K562 (cell line): ENCODE measurements at regions not wholly inside any gene's neighbourhood (a gene's known extent, or its start where the extent isn't known, plus 50 kb on each side); places are given as distances from the start of the nearest gene placed in this dataset.

Experiments
- ATAC-seq: fragments of 200-7000 bp; cut with Tn5 transposase; 3 replicates; pipeline ENCODE4 v1.9.1; 2020; ENCODE audit warnings: moderate library complexity
- BruUV-seq: library from RNA; stranded (reverse); fragments of 400-500 nt; replicated peaks from 2 replicates; lab custom pipeline; 2021; lab: Mats Ljungman, UMichigan
- CTCF ChIA-PET: fragments of 300-600 bp; formaldehyde crosslinking; extraction: SDS; loops from one replicate; lab custom pipeline; 2021; ENCODE audit warnings: low intra/inter-chr PET ratio; lab: Yijun Ruan, JAX
- POLR2A ChIA-PET: fragments of 300-600, 350-650 bp; sonication (Branson Sonifier 250); formaldehyde crosslinking; extraction: SDS; loops from one replicate; lab custom pipeline; 2021; ENCODE audit warnings: antibody characterized with exemption, inconsistent platforms; lab: Yijun Ruan, JAX
- DNase-seq, 4 experiments: peaks; one replicate each; pipeline versions ENCODE4 v3.0.0 to v3.0.0-alpha.2; 2011 to 2018; ENCODE audit warnings: low spot score in 3 of 4, mixed read lengths in 3 of 4; ENCODE audit errors: extremely low read depth in 1 of 4
- FAIRE-seq: peaks from 2 replicates; lab custom pipeline; 2011; peaks lifted over from hg19 to GRCh38; lab: Jason Lieb, UNC
- H2AFZ ChIP-seq: 2 replicates; pipeline ENCODE4 v1.6.0; 2011; ENCODE audit warnings: low read depth, low read length, control low read depth, inconsistent platforms
- H3K27ac ChIP-seq: fragments of 200-600 bp; 3 replicates; pipeline ENCODE4 v1.8.0; 2011; ENCODE audit warnings: low read depth, mild to moderate bottlenecking, control low read depth, inconsistent platforms, low read length, moderate library complexity, mixed read lengths; ENCODE audit errors: extremely low read depth
- H3K27me3 ChIP-seq, 2 experiments: fragments of 300-600 bp in 1 of 2; 2 replicates in 1 of 2; 3 replicates in 1 of 2; pipeline versions ENCODE4 v1.6.0 to v1.8.0; 2011; ENCODE audit warnings: inconsistent platforms in 2 of 2, low read length in 2 of 2, mild to moderate bottlenecking in 1 of 2, mixed read lengths in 1 of 2, moderate library complexity in 1 of 2; ENCODE audit not compliant: control insufficient read depth in 2 of 2, insufficient read depth in 2 of 2
- H3K36me3 ChIP-seq: fragments of 300-600 bp; 3 replicates; pipeline ENCODE4 v1.8.0; 2011; ENCODE audit warnings: mild to moderate bottlenecking, low read length, inconsistent platforms; ENCODE audit not compliant: control insufficient read depth, insufficient read depth
- H3K4me1 ChIP-seq, 2 experiments: fragments of 200-600 bp in 1 of 2; replicated peaks in 1 of 2; 2 replicates in 1 of 2; 3 replicates in 1 of 2; pipeline versions ENCODE4 v1.5.1 to v1.8.0; 2011; ENCODE audit warnings: inconsistent platforms in 2 of 2, low read length in 2 of 2, mild to moderate bottlenecking in 1 of 2, mixed read lengths in 1 of 2, moderate library complexity in 1 of 2; ENCODE audit not compliant: control insufficient read depth in 2 of 2, insufficient read depth in 2 of 2
- H3K4me2 ChIP-seq: 2 replicates; pipeline ENCODE4 v1.6.1; 2011; ENCODE audit warnings: low read length, control low read depth, inconsistent platforms, mixed read lengths; ENCODE audit not compliant: insufficient read depth
- H3K4me3 ChIP-seq: fragments of 200-600 bp; sonication (generic), shearing (Covaris generic); 2 replicates; pipeline ENCODE4 v1.5.1; 2016; ENCODE audit warnings: control low read depth, inconsistent platforms
- H3K79me2 ChIP-seq: fragments of 200-600 bp; 3 replicates; pipeline ENCODE4 v1.8.0; 2011; ENCODE audit warnings: low read length, inconsistent platforms; ENCODE audit not compliant: control insufficient read depth, insufficient read depth
- H3K9ac ChIP-seq, 2 experiments: 2 replicates each; pipeline versions ENCODE4 v1.6.0 to v1.6.1; 2011; ENCODE audit warnings: low read depth in 2 of 2, low read length in 2 of 2, control low read depth in 1 of 2, inconsistent platforms in 1 of 2, mild to moderate bottlenecking in 1 of 2, mixed read lengths in 1 of 2; ENCODE audit not compliant: insufficient read depth in 1 of 2
- H3K9me1 ChIP-seq: one replicate; pipeline ENCODE4 v1.6.0; 2011; ENCODE audit warnings: inconsistent platforms, mild to moderate bottlenecking, low read length, moderate library complexity; ENCODE audit not compliant: control insufficient read depth, insufficient read depth
- H3K9me3 ChIP-seq: replicated peaks from 2 replicates; pipeline ENCODE4 v1.5.1; 2011; ENCODE audit warnings: low read depth, low read length, inconsistent platforms; ENCODE audit not compliant: control insufficient read depth, insufficient read depth
- H4K20me1 ChIP-seq: replicated peaks from 2 replicates; pipeline ENCODE4 v1.6.1; 2011; ENCODE audit warnings: low read length, inconsistent platforms, mixed read lengths; ENCODE audit not compliant: control insufficient read depth, insufficient read depth
- CAMTA2 ChIP-seq: fragments of 250-450 bp; sonication (Bioruptor Pico); conservative IDR thresholded peaks from 2 replicates; pipeline ENCODE4 v1.5.1; 2022
- DEAF1 ChIP-seq: fragments of 450-650 bp; formaldehyde crosslinking; IDR thresholded peaks from 2 replicates; pipeline ENCODE4 v1.4.0; 2020; ENCODE audit warnings: mild to moderate bottlenecking, moderate library complexity
- HSF4 ChIP-seq: fragments of 250-450 bp; sonication (Bioruptor Pico); IDR thresholded peaks from 2 replicates; pipeline ENCODE4 v2.1.2; 2022; ENCODE audit warnings: mild to moderate bottlenecking, moderate library complexity, borderline replicate concordance
- MTA1 ChIP-seq: fragments of 450-650 bp; IDR thresholded peaks from 2 replicates; pipeline ENCODE4 v1.6.1; 2017; ENCODE audit warnings: borderline replicate concordance
- RB1 ChIP-seq: fragments of 450-650 bp; IDR thresholded peaks from 2 replicates; pipeline ENCODE4 v1.6.1; 2017; ENCODE audit warnings: low read depth, mild to moderate bottlenecking
- ZFP30 ChIP-seq: fragments of 250-450 bp; sonication (Bioruptor Pico); IDR thresholded peaks from 2 replicates; pipeline ENCODE4 v1.8.0; 2022; ENCODE audit warnings: moderate library complexity, mild to moderate bottlenecking, inconsistent platforms, borderline replicate concordance
- ZNF232 ChIP-seq: sonication (generic); formaldehyde crosslinking; IDR thresholded peaks from 2 replicates; pipeline ENCODE4 v1.8.0; 2022; ENCODE audit warnings: mild to moderate bottlenecking, missing genetic modification reagents
- ZNF780A ChIP-seq: fragments of 250-450 bp; sonication (Bioruptor Pico); IDR thresholded peaks from 2 replicates; pipeline ENCODE4 v1.5.0; 2021; ENCODE audit warnings: mild to moderate bottlenecking
- ZSCAN32 ChIP-seq: fragments of 450-650 bp; formaldehyde crosslinking; IDR thresholded peaks from 2 replicates; pipeline ENCODE4 v1.4.0; 2020; ENCODE audit warnings: mild to moderate bottlenecking, moderate library complexity
- WGBS: fragments of 100-300 bp; shearing (Covaris generic); methylation state at CpG from one replicate; pipeline ENCODE4 v1.1.6; 2016; ENCODE audit warnings: low coverage, mixed read lengths; ENCODE audit not compliant: insufficient coverage; ENCODE audit errors: missing lambda C conversion rate; 5-methylcytosine and 5-hydroxymethylcytosine counted together
- in situ Hi-C: fragments of 300-500 bp; cut with MboI; formaldehyde crosslinking; loops from 4 replicates; pipeline ENCODE4 v1.15.0; 2018; ENCODE audit warnings: inconsistent platforms, mixed read lengths
- intact Hi-C: fragments of 100-400 bp; cut with micrococcal nuclease; formaldehyde crosslinking; loops from 2 replicates; pipeline ENCODE4 v1.14.2; 2022
- TF ChIP-seq, protein P1 (sequence below): fragments of 250-450 bp; sonication (Bioruptor Pico); IDR thresholded peaks from 2 replicates; pipeline ENCODE4 v1.8.0; 2022; ENCODE audit warnings: inconsistent platforms, mild to moderate bottlenecking, moderate library complexity, borderline replicate concordance

GRCh38 chr14:98144964-98145363, 1127.0 kb downstream of the BCL11B start:
- 3% methylated on average over 5 of the region's 5 CpGs for WGBS
- no peak for FAIRE-seq
- intact Hi-C loops (no loop called here), in situ Hi-C loops (no loop called here)
- DNase-seq = no peak
- no peaks in the 10 kb centered on the region for H3K9me3 ChIP-seq
- H2AFZ ChIP-seq = no peak overlapping the region
- no peaks in the 10 kb centered on the region for H3K36me3 ChIP-seq
- H3K4me3 ChIP-seq = no peak overlapping the region
- POLR2A ChIA-PET = no interaction called here
- ATAC-seq = no peak
- no peaks in the 10 kb centered on the region for H3K4me1 ChIP-seq
- no peak overlapping the region for H3K4me2 ChIP-seq
- CTCF ChIA-PET = no interaction called here
- H3K9me1 ChIP-seq = no peaks in the 10 kb centered on the region
- H3K27me3 ChIP-seq = no peaks in the 10 kb centered on the region
- no peak overlapping the region for H3K9ac ChIP-seq
- TF ChIP-seq ZNF232 (CRISPR knock-in tag) (no peak), HSF4 (CRISPR knock-in tag) (no peak), ZFP30 (CRISPR knock-in tag) (no peak), DEAF1 (CRISPR knock-in tag) (no peak), RB1 (no peak), CAMTA2 (CRISPR knock-in tag) (no peak), ZSCAN32 (no peak), ZNF780A (CRISPR knock-in tag) (no peak), MTA1 (no peak)
- TF ChIP-seq, protein P1, sequence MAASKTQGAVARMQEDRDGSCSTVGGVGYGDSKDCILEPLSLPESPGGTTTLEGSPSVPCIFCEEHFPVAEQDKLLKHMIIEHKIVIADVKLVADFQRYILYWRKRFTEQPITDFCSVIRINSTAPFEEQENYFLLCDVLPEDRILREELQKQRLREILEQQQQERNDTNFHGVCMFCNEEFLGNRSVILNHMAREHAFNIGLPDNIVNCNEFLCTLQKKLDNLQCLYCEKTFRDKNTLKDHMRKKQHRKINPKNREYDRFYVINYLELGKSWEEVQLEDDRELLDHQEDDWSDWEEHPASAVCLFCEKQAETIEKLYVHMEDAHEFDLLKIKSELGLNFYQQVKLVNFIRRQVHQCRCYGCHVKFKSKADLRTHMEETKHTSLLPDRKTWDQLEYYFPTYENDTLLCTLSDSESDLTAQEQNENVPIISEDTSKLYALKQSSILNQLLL (CRISPR knock-in tag) = no peak
- TF ChIP-seq, all 486 proteins: peak for 0
- Histone ChIP-seq H4K20me1 (no peaks in the 10 kb centered on the region), H3K27ac (no peak overlapping the region), H3K79me2 (no peaks in the 10 kb centered on the region)
- BruUV-seq = no TSS peak
